Central memory CD8-positive, alpha-beta T cell (primary cell): ENCODE measurements at regions not wholly inside any gene's neighbourhood (a gene's known extent, or its start where the extent isn't known, plus 50 kb on each side); places are given as distances from the start of the nearest gene placed in this dataset.
"Not testable (repeated sequence)": the region's sequence is repeated elsewhere in the genome, so short reads cannot be mapped to it uniquely, and the experiment has no call there.

Source experiments
- ATAC-seq: fragments of 150-1000 bp; cut with Tn5 transposase; replicated peaks from 2 replicates; pipeline ENCODE4 v1.10.0; 2022; ENCODE audit warnings: mild to moderate bottlenecking, moderate FRiP score, moderate number of reproducible peaks; ENCODE audit not compliant: poor library complexity, severe bottlenecking; ENCODE audit errors: extremely low read depth
- DNase-seq, 2 donors: peaks; one replicate each; pipeline ENCODE4 v3.0.0; 2021; ENCODE audit warnings: low spot score in 2 of 2
- H3K27ac Mint-ChIP-seq: one replicate; pipeline ENCODE4 v1.8.0; 2022; ENCODE audit warnings: low read depth, mild to moderate bottlenecking, moderate library complexity, mixed read lengths
- H3K27me3 Mint-ChIP-seq: one replicate; pipeline ENCODE4 v1.8.0; 2022; ENCODE audit warnings: mixed read lengths
- H3K36me3 Mint-ChIP-seq: one replicate; pipeline ENCODE4 v1.8.0; 2022; ENCODE audit warnings: mild to moderate bottlenecking, moderate library complexity, mixed read lengths; ENCODE audit not compliant: insufficient read depth
- H3K4me1 Mint-ChIP-seq: one replicate; pipeline ENCODE4 v1.8.0; 2022; ENCODE audit warnings: mixed read lengths
- H3K4me3 Mint-ChIP-seq: one replicate; pipeline ENCODE4 v1.8.0; 2022; ENCODE audit warnings: mild to moderate bottlenecking, moderate library complexity, mixed read lengths
- H3K9me3 Mint-ChIP-seq: one replicate; pipeline ENCODE4 v1.8.0; 2022; ENCODE audit warnings: mixed read lengths

DNA sequence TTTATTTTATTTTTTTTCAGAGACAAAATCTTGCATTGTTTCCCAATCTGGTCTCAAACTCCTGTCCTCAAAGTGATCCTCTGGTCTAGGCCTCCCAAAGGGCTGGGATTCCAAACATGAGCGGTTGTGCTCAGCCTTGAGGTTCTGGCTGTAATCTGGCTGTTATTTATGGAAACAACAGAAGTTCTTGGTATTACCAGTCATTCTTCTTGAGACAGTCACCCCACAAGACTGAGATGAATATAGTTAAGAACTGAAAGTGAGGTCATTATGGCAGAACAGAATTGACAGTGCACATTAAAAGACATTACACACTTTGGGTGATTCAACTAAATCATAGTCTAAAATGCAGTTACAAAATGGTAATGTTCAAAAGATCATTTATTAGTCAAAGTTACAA lies 719.5 kb downstream of the ZWINT start:
- DNase-seq (no peak), ATAC-seq (no peak)
- no peaks in the 10 kb centered on the region for H3K4me1 Mint-ChIP-seq
- no peaks in the 10 kb centered on the region for H3K27me3 Mint-ChIP-seq
- H3K4me3 Mint-ChIP-seq = no peak overlapping the region
- H3K9me3 Mint-ChIP-seq = peaks cover 11% of the 10 kb centered on the region
- no peak overlapping the region for H3K27ac Mint-ChIP-seq
- H3K36me3 Mint-ChIP-seq = no peaks in the 10 kb centered on the region

- Mint-ChIP-seq H3K27ac (no peak overlapping the region), H3K4me1 (no peaks in the 10 kb centered on the region), H3K27me3 (no peaks in the 10 kb centered on the region), H3K9me3 (peaks cover 18% of the 10 kb centered on the region), H3K36me3 (peaks cover 1% of the 10 kb centered on the region), H3K4me3 (no peak overlapping the region)
- DNase-seq (no peak), ATAC-seq (peak; percentile 17)
Observed at GRCh38 chr10:55631071-55631654, 729.9 kb downstream of the ZWINT start.

DNA sequence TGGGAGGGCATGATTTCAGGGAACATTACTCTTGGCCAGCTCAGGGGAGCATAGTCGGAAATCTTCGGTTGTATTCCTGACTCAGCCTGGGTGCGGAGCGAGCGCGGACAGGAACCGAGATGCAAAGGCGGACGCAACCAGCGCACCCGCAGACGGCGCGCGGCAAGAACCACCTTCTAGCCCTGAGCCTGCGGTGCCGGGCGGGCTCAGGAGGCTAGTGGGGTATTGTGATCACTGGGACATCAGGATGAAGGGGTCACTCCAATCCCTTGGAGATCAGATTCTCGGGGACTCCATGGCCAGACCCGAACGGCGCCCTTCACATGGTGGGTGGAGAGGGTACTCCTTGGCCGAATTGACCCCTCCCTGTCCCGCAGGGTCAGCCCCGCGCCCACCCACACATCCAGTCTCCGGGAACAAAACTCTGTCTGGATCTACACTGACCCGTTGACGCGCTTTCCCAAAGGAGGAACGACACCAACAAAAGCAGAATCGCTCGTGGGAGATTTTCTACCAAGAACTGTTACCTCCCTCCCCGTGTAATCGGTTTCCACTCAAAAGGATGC lies 730.5 kb downstream of the ZWINT start:
- Mint-ChIP-seq H3K9me3 (peaks cover 24% of the 10 kb centered on the region), H3K27ac (no peak overlapping the region), H3K27me3 (no peaks in the 10 kb centered on the region), H3K4me3 (no peak overlapping the region), H3K36me3 (peaks cover 1% of the 10 kb centered on the region), H3K4me1 (no peaks in the 10 kb centered on the region)
- ATAC-seq (no peak), DNase-seq (no peak)

- ATAC-seq (no peak), DNase-seq (no peak)
- Mint-ChIP-seq H3K4me3 (no peak overlapping the region), H3K4me1 (no peaks in the 10 kb centered on the region), H3K36me3 (peaks cover 1% of the 10 kb centered on the region), H3K27me3 (no peaks in the 10 kb centered on the region), H3K27ac (no peak overlapping the region), H3K9me3 (peaks cover 20% of the 10 kb centered on the region)
Observed at GRCh38 chr10:55629793-55630490, 731.1 kb downstream of the ZWINT start.

- Mint-ChIP-seq H3K4me3 (no peak overlapping the region), H3K27me3 (no peaks in the 10 kb centered on the region), H3K9me3 (peaks cover 18% of the 10 kb centered on the region), H3K36me3 (peaks cover 1% of the 10 kb centered on the region), H3K27ac (peak overlapping the region; percentile 76), H3K4me1 (no peaks in the 10 kb centered on the region)
- DNase-seq (no peak), ATAC-seq (no peak)
Observed at GRCh38 chr10:55628260-55628701, 732.8 kb downstream of the ZWINT start.

DNA sequence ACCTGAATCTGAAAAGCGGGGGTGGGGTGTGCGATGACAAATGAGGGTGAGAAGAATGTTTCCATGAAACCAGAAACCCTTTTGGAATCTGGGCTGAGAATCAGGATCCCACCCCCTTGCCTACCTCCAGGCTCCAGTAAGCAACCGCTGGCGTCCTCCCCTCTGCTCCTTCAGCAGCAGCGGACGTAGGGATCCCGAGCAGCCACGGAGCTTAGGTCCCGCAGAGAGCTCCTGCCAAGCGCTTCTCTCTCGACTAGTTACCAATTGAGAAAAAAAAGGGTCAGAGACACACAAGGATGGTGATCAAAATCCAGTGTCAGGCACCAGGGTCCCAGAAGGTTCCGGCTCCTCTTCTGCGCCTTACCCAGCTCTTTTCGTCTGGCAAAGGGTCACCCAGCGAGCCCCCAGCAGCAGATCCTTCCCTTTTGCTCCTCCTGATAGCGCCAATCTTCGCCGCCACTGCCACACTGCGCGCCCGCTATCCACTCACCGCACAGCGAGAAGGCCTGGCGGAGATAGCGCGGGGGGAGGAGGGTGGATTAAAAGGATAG lies 733.5 kb downstream of the ZWINT start:
- Mint-ChIP-seq H3K4me1 (no peaks in the 10 kb centered on the region), H3K36me3 (peaks cover under 1% of the 10 kb centered on the region)

DNA sequence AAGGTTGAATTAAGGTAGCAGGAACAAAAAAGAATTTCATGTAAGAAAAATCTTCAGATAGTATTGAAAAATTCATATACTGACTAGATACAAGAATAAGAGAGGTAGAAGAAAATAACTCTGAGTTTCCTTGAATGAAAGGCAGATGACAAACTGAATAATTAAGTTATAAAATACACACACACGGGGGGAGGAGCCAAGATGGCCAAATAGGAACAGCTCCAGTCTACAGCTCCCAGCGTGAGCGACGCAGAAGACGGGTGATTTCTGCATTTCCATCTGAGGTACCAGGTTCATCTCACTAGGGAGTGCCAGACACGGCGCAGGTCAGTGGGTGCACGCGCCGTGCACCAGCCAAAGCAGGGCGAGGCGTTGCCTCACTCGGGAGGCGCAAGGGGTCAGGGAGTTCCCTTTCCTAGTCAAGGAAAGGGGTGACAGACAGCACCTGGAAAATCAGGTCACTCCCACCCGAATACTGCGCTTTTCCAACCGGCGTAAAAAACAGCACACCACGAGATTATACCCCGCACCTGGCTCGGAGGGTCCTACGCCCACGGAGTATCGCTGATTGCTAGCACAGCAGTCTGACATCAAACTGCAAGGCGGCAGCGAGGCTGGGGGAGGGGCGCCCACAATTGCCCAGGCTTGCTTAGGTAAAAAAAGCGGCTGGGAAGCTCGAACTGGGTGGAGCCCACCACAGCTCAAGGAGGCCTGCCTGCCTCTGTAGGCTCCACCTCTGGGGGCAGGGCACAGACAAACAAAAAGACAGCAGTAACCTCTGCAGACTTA lies 759.2 kb downstream of the ZWINT start:
- H3K9me3 Mint-ChIP-seq, H3K27me3 Mint-ChIP-seq, H3K4me3 Mint-ChIP-seq, H3K27ac Mint-ChIP-seq, H3K4me1 Mint-ChIP-seq, H3K36me3 Mint-ChIP-seq, ATAC-seq, DNase-seq: not testable (repeated sequence)

More for the DNA sequence above, 733.5 kb downstream of the ZWINT start:
- Mint-ChIP-seq H3K9me3 (peaks cover 20% of the 10 kb centered on the region), H3K27ac (peak overlapping the region; percentile 76), H3K27me3 (no peaks in the 10 kb centered on the region), H3K4me3 (no peak overlapping the region)
- ATAC-seq (no peak), DNase-seq (no peak)

DNA sequence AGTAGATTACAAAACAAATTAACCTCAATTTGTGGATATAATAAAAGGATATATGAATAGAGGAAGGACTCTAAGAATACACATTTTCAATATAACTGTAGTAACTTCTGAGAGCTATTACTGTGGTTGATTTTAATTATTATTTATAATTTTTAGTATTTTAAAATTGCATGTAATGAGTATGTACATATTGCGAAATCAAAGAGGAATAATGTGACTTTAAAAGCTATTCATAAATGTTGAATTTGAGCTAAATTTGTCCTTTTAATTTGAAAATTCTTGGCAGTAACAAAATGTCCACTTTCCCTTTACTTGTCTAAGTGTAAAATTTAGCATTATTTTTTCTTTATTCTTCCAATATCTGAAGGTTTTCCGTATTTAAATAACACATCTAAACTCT lies 750.6 kb upstream of the PCDH15 start:
- Mint-ChIP-seq H3K27me3 (no peaks in the 10 kb centered on the region), H3K27ac (no peak overlapping the region), H3K4me1 (no peaks in the 10 kb centered on the region), H3K36me3 (peaks cover 2% of the 10 kb centered on the region), H3K4me3 (no peak overlapping the region), H3K9me3 (peaks cover 30% of the 10 kb centered on the region)
- DNase-seq (no peak), ATAC-seq (no peak)

DNA sequence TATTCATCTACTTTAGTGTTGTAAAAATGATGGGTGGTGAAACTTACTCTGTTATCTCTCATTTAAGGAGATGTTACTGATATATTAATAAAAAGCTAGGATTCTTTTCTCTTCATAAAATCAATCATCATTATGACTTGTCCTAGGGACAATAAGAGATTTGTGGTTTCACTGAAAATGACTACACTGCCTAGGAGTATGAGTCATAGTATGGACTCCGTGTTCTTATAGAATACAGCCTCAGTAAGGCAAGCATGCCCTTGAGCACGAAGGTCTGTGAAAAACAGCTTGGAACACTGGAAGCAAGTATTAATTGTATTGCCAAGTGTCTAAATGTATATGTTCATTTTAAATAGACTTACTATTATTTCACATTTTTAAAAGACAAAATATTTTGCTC lies 749.2 kb upstream of the PCDH15 start:
- H3K9me3 Mint-ChIP-seq = peaks cover 32% of the 10 kb centered on the region
- ATAC-seq (no peak), DNase-seq (no peak)
- H3K36me3 Mint-ChIP-seq = peaks cover 2% of the 10 kb centered on the region
- H3K27ac Mint-ChIP-seq = no peak overlapping the region
- H3K27me3 Mint-ChIP-seq = no peaks in the 10 kb centered on the region
- no peak overlapping the region for H3K4me3 Mint-ChIP-seq
- H3K4me1 Mint-ChIP-seq = no peaks in the 10 kb centered on the region

- not testable (repeated sequence) for ATAC-seq, DNase-seq, H3K9me3 Mint-ChIP-seq, H3K36me3 Mint-ChIP-seq, H3K27ac Mint-ChIP-seq, H3K4me1 Mint-ChIP-seq, H3K4me3 Mint-ChIP-seq, H3K27me3 Mint-ChIP-seq
Observed at GRCh38 chr10:55537497-55537896, 736.5 kb upstream of the PCDH15 start.

DNA sequence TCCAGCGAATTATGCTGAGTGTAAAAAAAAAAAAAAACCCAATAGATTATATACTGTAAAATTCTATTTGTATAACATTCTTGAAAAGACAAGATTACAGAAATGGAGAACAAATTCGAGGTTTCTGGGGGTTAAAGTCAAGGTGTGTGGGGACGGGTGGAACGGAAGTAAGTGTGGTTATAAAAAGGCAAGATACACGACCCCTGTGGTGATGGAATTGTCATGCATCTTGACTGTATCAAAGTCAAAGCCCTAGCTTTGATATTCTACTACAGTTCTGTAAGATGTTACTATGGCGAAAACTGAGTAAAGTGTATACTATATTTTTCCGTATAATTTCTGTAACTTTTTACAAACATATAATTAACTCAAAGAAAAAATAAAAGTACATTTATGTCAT lies 718.2 kb upstream of the PCDH15 start:
- Mint-ChIP-seq H3K4me1 (no peaks in the 10 kb centered on the region), H3K27me3 (no peaks in the 10 kb centered on the region), H3K4me3 (no peak overlapping the region), H3K27ac (no peak overlapping the region), H3K9me3 (peaks cover 24% of the 10 kb centered on the region), H3K36me3 (no peaks in the 10 kb centered on the region)
- DNase-seq = no peak
- no peak for ATAC-seq

- not testable (repeated sequence) for H3K27ac Mint-ChIP-seq, H3K36me3 Mint-ChIP-seq, DNase-seq, ATAC-seq, H3K27me3 Mint-ChIP-seq, H3K4me1 Mint-ChIP-seq, H3K4me3 Mint-ChIP-seq
- H3K9me3 Mint-ChIP-seq = peaks cover 24% of the 10 kb centered on the region
Observed at GRCh38 chr10:55518416-55518815, 717.4 kb upstream of the PCDH15 start.
